A673 (cell line): ENCODE measurements at regions not wholly inside any gene's neighbourhood (a gene's known extent, or its start where the extent isn't known, plus 50 kb on each side); places are given as distances from the start of the nearest gene placed in this dataset.

Source experiments
- EZH2 ChIP-seq: fragments of 200-600 bp; sonication (generic); IDR thresholded peaks from 2 replicates; pipeline ENCODE4 v1.6.1; 2017; ENCODE audit warnings: borderline replicate concordance, low read depth, mild to moderate bottlenecking, mixed read lengths, antibody characterized with exemption, low read length; ENCODE audit not compliant: poor library complexity, severe bottlenecking
- TF ChIP-seq, protein P1 (sequence below): fragments of 300-800, 200-600 bp; sonication (generic); conservative IDR thresholded peaks from 2 replicates; pipeline ENCODE4 v1.5.1; 2017; ENCODE audit warnings: low read depth, mild to moderate bottlenecking, antibody characterized with exemption, low read length, moderate library complexity, mixed read lengths

DNA sequence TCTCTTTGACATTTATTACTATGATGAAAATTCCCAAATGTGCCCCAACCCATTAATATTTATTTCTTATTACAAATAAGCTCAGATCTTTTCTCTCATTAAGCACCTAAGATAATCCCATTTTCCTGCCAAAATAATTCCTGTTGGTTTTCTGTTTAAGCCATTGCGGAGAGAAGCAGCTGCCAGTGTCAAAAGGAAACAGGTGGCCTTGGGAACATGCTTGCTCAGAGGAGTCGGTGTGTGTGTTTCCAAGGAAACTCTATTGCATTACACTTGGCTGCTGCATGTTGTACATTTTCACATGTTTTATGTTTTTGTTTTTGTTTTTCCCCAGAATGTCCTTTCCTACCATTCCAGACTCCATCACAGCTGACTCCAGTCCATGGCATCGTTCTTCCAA, 56.4 kb downstream of the CD24 start:
- TF ChIP-seq EZH2: no peak
- TF ChIP-seq, protein P1, sequence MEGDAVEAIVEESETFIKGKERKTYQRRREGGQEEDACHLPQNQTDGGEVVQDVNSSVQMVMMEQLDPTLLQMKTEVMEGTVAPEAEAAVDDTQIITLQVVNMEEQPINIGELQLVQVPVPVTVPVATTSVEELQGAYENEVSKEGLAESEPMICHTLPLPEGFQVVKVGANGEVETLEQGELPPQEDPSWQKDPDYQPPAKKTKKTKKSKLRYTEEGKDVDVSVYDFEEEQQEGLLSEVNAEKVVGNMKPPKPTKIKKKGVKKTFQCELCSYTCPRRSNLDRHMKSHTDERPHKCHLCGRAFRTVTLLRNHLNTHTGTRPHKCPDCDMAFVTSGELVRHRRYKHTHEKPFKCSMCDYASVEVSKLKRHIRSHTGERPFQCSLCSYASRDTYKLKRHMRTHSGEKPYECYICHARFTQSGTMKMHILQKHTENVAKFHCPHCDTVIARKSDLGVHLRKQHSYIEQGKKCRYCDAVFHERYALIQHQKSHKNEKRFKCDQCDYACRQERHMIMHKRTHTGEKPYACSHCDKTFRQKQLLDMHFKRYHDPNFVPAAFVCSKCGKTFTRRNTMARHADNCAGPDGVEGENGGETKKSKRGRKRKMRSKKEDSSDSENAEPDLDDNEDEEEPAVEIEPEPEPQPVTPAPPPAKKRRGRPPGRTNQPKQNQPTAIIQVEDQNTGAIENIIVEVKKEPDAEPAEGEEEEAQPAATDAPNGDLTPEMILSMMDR: no peak
